ENCODE measurements at regions not wholly inside any gene's neighbourhood (a gene's known extent, or its start where the extent isn't known, plus 50 kb on each side); places are given as distances from the start of the nearest gene placed in this dataset.
"Not testable (repeated sequence)": the region's sequence is repeated elsewhere in the genome, so short reads cannot be mapped to it uniquely, and the experiment has no call there.

GRCh38 chr4:126386512-126386911 lies 1071.8 kb downstream of the FAT4 start:
- no peak for DNase-seq

- no peak for DNase-seq
These were observed 1080.9 kb downstream of the FAT4 start for GRCh38 chr4:126395664-126396063.

- no peak for DNase-seq
These were observed 1081.4 kb downstream of the FAT4 start for GRCh38 chr4:126396121-126396520.

- DNase-seq, result no peak
These were observed 1081.9 kb downstream of the FAT4 start for GRCh38 chr4:126396703-126397102.

- DNase-seq, result no peak
These were observed 1089.8 kb downstream of the FAT4 start for GRCh38 chr4:126404549-126404948.

GRCh38 chr4:126405369-126405982 lies 1090.7 kb downstream of the FAT4 start:
- DNase-seq, result no peak

- no peak for DNase-seq
These were observed 1095.0 kb downstream of the FAT4 start for GRCh38 chr4:126409746-126410145.

- no peak for DNase-seq
These were observed 1096.3 kb downstream of the FAT4 start for GRCh38 chr4:126411047-126411446.

- DNase-seq, result not testable (repeated sequence)
These were observed 1097.6 kb downstream of the FAT4 start for GRCh38 chr4:126412310-126412709.

- DNase-seq, result no peak
These were observed 1100.0 kb downstream of the FAT4 start for GRCh38 chr4:126414741-126415140.

GRCh38 chr4:126419266-126419665 lies 1104.5 kb downstream of the FAT4 start:
- DNase-seq, result no peak

GRCh38 chr4:126427853-126428252 lies 1113.1 kb downstream of the FAT4 start:
- DNase-seq, result no peak

- DNase-seq, result no peak
These were observed 1116.3 kb downstream of the FAT4 start for GRCh38 chr4:126431049-126431448.

GRCh38 chr4:126435491-126435890 lies 1120.7 kb downstream of the FAT4 start:
- DNase-seq, result no peak

GRCh38 chr4:126440297-126440696 lies 1125.5 kb downstream of the FAT4 start:
- DNase-seq, result no peak

GRCh38 chr4:126441173-126442035 lies 1126.6 kb downstream of the FAT4 start:
- DNase-seq, result no peak

- DNase-seq, result no peak
These were observed 1130.8 kb downstream of the FAT4 start for GRCh38 chr4:126445596-126445995.

- no peak for DNase-seq
These were observed 1132.2 kb downstream of the FAT4 start for GRCh38 chr4:126446917-126447316.

GRCh38 chr4:126448086-126448845 lies 1133.5 kb downstream of the FAT4 start:
- no peak for DNase-seq

- no peak for DNase-seq
These were observed 1136.6 kb downstream of the FAT4 start for GRCh38 chr4:126451237-126451873.

GRCh38 chr4:126455865-126456264 lies 1141.1 kb downstream of the FAT4 start:
- no peak for DNase-seq

- no peak for DNase-seq
These were observed 1144.2 kb downstream of the FAT4 start for GRCh38 chr4:126458993-126459392.

- no peak for DNase-seq
These were observed 1150.6 kb downstream of the FAT4 start for GRCh38 chr4:126465341-126465740.

All from NCI-H446 (cell line).